Immature natural killer cell (primary cell): ENCODE measurements at regions not wholly inside any gene's neighbourhood (a gene's known extent, or its start where the extent isn't known, plus 50 kb on each side); places are given as distances from the start of the nearest gene placed in this dataset.
"Not testable (repeated sequence)": the region's sequence is repeated elsewhere in the genome, so short reads cannot be mapped to it uniquely, and the experiment has no call there.

ENCODE experiments used
- DNase-seq, 3 donors: peaks; one replicate each; pipeline ENCODE4 v3.0.0; 2022; ENCODE audit warnings: mixed read lengths in 1 of 3
- H3K27ac Mint-ChIP-seq, 6 donors: one replicate each; pipeline ENCODE4 v1.8.0; 2020; ENCODE audit warnings: mixed read lengths in 6 of 6, mild to moderate bottlenecking in 5 of 6, inconsistent platforms in 4 of 6, moderate library complexity in 3 of 6
- H3K27me3 Mint-ChIP-seq, 3 donors: one replicate each; pipeline ENCODE4 v1.8.0; 2020 to 2021; ENCODE audit warnings: low read depth in 3 of 3, mild to moderate bottlenecking in 3 of 3, mixed read lengths in 3 of 3, moderate library complexity in 3 of 3, inconsistent platforms in 1 of 3
- H3K36me3 Mint-ChIP-seq, 3 donors: one replicate each; pipeline ENCODE4 v1.8.0; 2020; ENCODE audit warnings: mixed read lengths in 3 of 3, inconsistent platforms in 2 of 3, mild to moderate bottlenecking in 2 of 3
- H3K4me1 Mint-ChIP-seq, 2 donors: one replicate each; pipeline ENCODE4 v1.8.0; 2020; ENCODE audit warnings: inconsistent platforms in 2 of 2, mild to moderate bottlenecking in 2 of 2, mixed read lengths in 2 of 2, moderate library complexity in 1 of 2
- H3K4me3 Mint-ChIP-seq, 5 donors: one replicate each; pipeline ENCODE4 v1.8.0; 2020; ENCODE audit warnings: mild to moderate bottlenecking in 5 of 5, mixed read lengths in 5 of 5, inconsistent platforms in 3 of 5, moderate library complexity in 3 of 5
- H3K9me3 Mint-ChIP-seq, 6 donors: one replicate each; pipeline ENCODE4 v1.8.0; 2020; ENCODE audit warnings: mild to moderate bottlenecking in 6 of 6, mixed read lengths in 6 of 6, inconsistent platforms in 4 of 6, moderate library complexity in 3 of 6

- Mint-ChIP-seq H3K36me3 (peaks cover 0 to 3% (median 0%) of the 10 kb centered on the region in 3 donors), H3K27ac (no peak overlapping the region), H3K27me3 (peaks cover 4 to 12% (median 7%) of the 10 kb centered on the region in 3 donors), H3K4me3 (no peak overlapping the region), H3K9me3 (no peaks in the 10 kb centered on the region), H3K4me1 (no peaks in the 10 kb centered on the region)
- DNase-seq: no peak
These were observed 197.4 kb downstream of the DLEU7 start for GRCh38 chr13:50646070-50646469.

DNA sequence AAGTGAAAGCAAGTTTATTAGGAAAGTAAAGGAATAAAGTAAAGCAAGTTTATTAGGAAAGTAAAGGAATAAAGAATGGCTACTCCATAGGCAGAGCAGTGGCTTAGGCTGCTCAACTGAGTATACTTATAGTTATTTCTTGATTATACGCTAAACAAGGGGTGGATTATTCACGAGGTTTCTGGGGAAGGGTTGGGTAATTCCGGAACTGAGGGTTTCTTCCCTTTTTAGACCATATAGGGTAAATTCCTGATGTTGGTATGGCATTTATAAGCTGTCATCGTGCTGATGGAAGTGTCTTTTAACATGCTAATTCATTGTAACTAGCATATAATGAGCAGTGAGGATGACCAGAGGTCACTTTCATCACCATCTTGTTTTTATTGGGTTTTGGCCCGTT is 194.3 kb downstream of the DLEU7 start:
- peaks cover 4 to 9% (median 7%) of the 10 kb centered on the region in 3 donors for H3K27me3 Mint-ChIP-seq
- DNase-seq: no peak
- no peaks in the 10 kb centered on the region for H3K36me3 Mint-ChIP-seq
- H3K9me3 Mint-ChIP-seq: no peaks in the 10 kb centered on the region
- no peak overlapping the region for H3K27ac Mint-ChIP-seq
- H3K4me1 Mint-ChIP-seq: no peaks in the 10 kb centered on the region
- H3K4me3 Mint-ChIP-seq: no peak overlapping the region

DNA sequence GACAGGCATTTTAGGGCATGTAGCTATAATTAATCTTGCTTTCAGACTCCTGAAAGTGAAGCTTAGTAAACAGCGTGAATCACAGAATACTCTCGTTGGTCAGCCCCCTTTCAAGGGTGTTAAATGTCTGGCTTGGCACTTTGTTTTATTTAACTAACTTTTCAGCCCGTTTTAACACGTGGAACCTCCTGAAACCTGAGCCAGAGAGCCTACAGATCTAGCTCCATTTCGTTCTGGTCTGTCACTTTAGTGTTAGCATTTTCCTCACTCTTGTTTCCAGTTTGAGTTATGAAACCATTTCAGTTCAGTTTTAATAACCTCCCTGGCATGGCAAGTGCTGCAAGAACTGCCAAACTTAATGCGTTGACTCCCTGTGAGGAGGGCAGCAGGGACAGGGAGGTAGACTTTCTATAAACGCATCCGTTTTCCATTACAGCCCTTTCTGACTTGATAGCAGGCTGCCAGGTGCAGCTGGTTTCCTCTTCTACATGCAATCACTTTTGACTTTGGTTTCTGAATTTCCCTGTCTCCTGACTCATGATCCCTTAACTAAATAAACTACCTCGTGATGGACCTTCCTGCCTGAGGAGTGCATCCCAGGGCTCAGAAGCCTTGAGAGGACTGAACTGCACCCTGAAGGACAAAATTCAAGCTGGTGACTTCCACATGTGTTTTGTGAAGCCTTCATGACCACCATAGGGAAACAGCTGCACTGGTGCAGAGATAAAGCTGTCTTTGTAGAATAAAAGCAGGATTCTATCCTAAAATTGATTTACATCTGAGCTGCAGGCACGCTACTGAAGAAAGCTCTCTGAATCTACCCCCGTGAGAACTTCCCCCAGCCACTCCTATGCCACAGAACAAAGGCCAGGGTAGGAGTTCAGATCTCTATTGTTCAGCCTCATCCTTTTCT is 192.6 kb downstream of the DLEU7 start:
- Mint-ChIP-seq H3K4me1 (no peaks in the 10 kb centered on the region), H3K4me3 (no peak overlapping the region), H3K9me3 (no peaks in the 10 kb centered on the region), H3K36me3 (no peaks in the 10 kb centered on the region), H3K27me3 (peaks cover 5 to 9% (median 7%) of the 10 kb centered on the region in 3 donors), H3K27ac (no peak overlapping the region)
- DNase-seq: no peak

DNA sequence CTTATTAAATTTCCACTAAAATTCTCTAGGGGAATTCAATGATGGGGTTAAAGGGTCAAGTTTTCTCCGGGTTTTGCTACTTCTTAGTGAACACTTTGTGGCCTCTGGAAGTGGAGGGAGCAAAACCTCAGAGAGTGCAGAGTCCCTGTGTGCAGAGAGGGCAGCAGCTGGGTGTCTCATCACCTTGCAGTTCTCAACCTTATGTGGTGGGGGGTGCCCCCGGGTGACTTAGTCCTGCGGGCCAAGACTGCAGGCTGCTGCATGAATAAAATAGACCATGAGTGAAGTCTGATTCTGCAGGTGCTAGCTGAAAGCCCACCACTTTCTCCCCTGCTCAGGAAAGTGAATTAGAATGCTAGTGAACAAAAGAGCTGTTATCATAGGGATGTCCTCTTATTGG is 191.6 kb downstream of the DLEU7 start:
- no peak for DNase-seq
- Mint-ChIP-seq H3K4me1 (no peaks in the 10 kb centered on the region), H3K27me3 (peaks cover 7 to 11% (median 11%) of the 10 kb centered on the region in 3 donors), H3K4me3 (no peak overlapping the region), H3K9me3 (no peaks in the 10 kb centered on the region), H3K36me3 (no peaks in the 10 kb centered on the region), H3K27ac (no peak overlapping the region)

GRCh38 chr13:50654331-50654730 is 189.2 kb downstream of the DLEU7 start:
- Mint-ChIP-seq H3K27ac (no peak overlapping the region), H3K4me1 (no peaks in the 10 kb centered on the region), H3K27me3 (peaks cover 7 to 11% (median 8%) of the 10 kb centered on the region in 3 donors), H3K9me3 (no peaks in the 10 kb centered on the region), H3K36me3 (no peaks in the 10 kb centered on the region), H3K4me3 (no peak overlapping the region)
- DNase-seq: no peak

DNA sequence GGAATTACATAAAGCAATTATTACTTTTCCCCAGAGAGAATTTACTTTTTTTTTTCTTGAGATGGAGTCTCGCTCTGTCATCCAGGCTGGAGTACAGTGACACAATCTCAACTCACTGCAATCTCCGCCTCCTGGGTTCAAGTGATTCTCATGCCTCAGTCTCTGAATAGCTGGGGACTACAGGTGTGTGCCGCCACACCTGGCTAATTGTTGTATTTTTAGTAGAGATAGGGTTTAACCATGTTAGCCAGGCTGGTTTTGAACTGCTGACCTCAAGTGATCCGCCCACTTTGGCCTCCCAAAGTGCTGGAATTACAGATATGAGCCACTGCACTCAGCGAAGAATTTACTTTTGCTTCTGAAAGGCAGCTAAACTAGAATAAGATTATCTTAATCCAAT is 181.6 kb downstream of the DLEU7 start:
- H3K9me3 Mint-ChIP-seq, DNase-seq, H3K36me3 Mint-ChIP-seq, H3K4me1 Mint-ChIP-seq, H3K27me3 Mint-ChIP-seq, H3K4me3 Mint-ChIP-seq, H3K27ac Mint-ChIP-seq: not testable (repeated sequence)

GRCh38 chr13:50664951-50665350 is 178.5 kb downstream of the DLEU7 start:
- DNase-seq: no peak
- H3K9me3 Mint-ChIP-seq: peaks cover 0 to 4% (median 0%) of the 10 kb centered on the region in 6 donors
- peaks cover 0 to 3% (median 0%) of the 10 kb centered on the region in 3 donors for H3K36me3 Mint-ChIP-seq
- no peak overlapping the region for H3K4me3 Mint-ChIP-seq
- H3K27me3 Mint-ChIP-seq: peaks cover 4 to 9% (median 8%) of the 10 kb centered on the region in 3 donors
- H3K4me1 Mint-ChIP-seq: no peaks in the 10 kb centered on the region
- H3K27ac Mint-ChIP-seq: no peak overlapping the region

GRCh38 chr13:50668049-50668448 is 175.4 kb downstream of the DLEU7 start:
- no peak overlapping the region for H3K27ac Mint-ChIP-seq
- no peak overlapping the region for H3K4me3 Mint-ChIP-seq
- DNase-seq: no peak
- H3K27me3 Mint-ChIP-seq: peaks cover 9 to 14% (median 14%) of the 10 kb centered on the region in 3 donors
- H3K36me3 Mint-ChIP-seq: peaks cover 0 to 3% (median 0%) of the 10 kb centered on the region in 3 donors
- H3K9me3 Mint-ChIP-seq: peaks cover 0 to 2% (median 0%) of the 10 kb centered on the region in 6 donors
- H3K4me1 Mint-ChIP-seq: no peaks in the 10 kb centered on the region

DNA sequence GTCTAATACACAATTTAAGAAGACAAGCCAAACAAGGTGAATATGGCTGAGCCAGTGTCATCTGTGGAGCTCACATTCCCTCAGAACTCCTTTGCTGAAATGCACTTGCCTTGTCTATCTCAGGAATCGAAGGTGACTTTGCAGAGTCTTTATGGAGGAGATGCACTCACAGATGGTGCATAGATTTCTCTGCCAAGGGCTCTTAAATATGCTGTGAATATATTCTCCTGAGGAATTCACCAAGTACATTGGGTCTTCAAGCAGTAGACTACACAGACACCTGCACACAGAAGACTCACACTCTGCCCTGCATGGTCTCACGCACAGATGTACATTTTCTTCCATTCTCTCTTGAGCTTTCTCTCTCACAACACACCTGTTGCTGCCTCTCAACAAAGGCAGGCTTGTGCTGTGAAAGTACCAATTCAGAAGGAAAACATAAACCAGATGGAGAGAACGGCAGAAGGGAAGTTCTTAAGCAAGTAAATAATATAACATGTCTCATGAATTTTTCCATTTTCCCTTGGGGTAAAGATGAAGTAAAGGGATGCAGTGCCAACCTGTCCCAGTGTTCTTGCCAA is 174.7 kb downstream of the DLEU7 start:
- Mint-ChIP-seq H3K4me3 (no peak overlapping the region), H3K9me3 (peaks cover 0 to 2% (median 0%) of the 10 kb centered on the region in 6 donors), H3K4me1 (no peaks in the 10 kb centered on the region), H3K36me3 (peaks cover 0 to 3% (median 0%) of the 10 kb centered on the region in 3 donors), H3K27ac (no peak overlapping the region), H3K27me3 (peaks cover 10 to 17% (median 13%) of the 10 kb centered on the region in 3 donors)
- DNase-seq: no peak

DNA sequence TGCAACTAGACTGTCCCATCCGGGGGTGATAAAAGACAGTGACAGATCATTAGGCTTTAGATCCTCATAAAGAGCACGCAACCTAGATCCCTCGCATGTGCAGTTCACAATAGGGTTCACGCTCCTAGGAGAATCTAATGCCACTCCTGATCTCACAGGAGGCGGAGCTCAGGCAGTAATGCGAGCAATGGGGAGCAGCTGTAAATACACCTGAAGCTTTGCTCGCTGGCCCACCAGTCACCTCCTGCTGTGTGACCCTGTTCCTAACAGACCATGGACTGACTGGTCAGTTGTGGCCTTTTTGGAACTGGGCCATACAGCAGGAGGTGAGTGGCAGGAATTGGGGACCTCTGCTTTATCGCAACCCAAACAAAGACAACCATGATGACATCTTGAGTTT is 173.2 kb downstream of the DLEU7 start:
- DNase-seq: no peak
- no peak overlapping the region for H3K27ac Mint-ChIP-seq
- peaks cover 0 to 2% (median 0%) of the 10 kb centered on the region in 6 donors for H3K9me3 Mint-ChIP-seq
- H3K4me1 Mint-ChIP-seq: no peaks in the 10 kb centered on the region
- peaks cover 0 to 3% (median 0%) of the 10 kb centered on the region in 3 donors for H3K36me3 Mint-ChIP-seq
- H3K27me3 Mint-ChIP-seq: peaks cover 10 to 18% (median 15%) of the 10 kb centered on the region in 3 donors
- H3K4me3 Mint-ChIP-seq: no peak overlapping the region

DNA sequence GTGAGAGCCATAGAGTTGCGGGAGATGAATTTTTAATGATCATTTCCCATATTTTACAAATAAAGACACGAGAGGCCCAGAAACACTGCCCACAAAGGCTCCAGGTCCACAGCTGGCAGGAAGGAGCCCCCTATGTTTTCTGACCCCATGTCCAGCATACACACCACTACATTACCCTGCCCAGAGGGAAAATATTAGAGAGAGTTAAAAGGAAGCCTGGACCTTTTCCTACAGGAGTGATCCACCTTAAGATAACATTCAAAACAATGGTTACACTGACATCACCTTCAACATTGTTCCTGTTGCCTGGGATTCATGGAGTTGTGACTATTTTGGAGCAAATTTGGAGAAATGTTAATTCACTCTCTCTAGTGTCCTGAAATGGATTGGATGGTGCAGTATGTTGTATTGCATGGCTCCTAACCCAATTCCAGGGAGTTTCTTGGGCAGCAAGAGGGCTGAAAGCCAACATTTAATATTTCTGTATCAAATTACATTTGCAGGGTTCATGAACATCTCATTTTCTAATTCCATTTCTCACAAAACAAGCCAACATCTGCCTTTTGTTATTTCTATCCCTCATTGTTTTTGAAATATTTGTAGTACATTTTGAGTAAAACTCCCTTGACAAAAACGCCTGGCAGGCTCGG is 172.5 kb downstream of the DLEU7 start:
- no peak for DNase-seq
- Mint-ChIP-seq H3K4me1 (peaks cover 2 to 6% of the 10 kb centered on the region in 2 donors), H3K27me3 (peaks cover 10 to 16% (median 13%) of the 10 kb centered on the region in 3 donors), H3K4me3 (no peak overlapping the region), H3K27ac (no peak overlapping the region), H3K9me3 (peaks cover 0 to 2% (median 0%) of the 10 kb centered on the region in 6 donors), H3K36me3 (peaks cover 0 to 3% (median 0%) of the 10 kb centered on the region in 3 donors)

- Mint-ChIP-seq H3K36me3 (peaks cover 0 to under 1% (median 0%) of the 10 kb centered on the region in 3 donors), H3K4me1 (peaks cover 7 to 11% of the 10 kb centered on the region in 2 donors), H3K27ac (no peak overlapping the region), H3K9me3 (no peaks in the 10 kb centered on the region), H3K4me3 (no peak overlapping the region), H3K27me3 (peaks cover 10 to 21% (median 16%) of the 10 kb centered on the region in 3 donors)
- DNase-seq: no peak
These were observed 172.0 kb downstream of the DLEU7 start for GRCh38 chr13:50671497-50671850.

DNA sequence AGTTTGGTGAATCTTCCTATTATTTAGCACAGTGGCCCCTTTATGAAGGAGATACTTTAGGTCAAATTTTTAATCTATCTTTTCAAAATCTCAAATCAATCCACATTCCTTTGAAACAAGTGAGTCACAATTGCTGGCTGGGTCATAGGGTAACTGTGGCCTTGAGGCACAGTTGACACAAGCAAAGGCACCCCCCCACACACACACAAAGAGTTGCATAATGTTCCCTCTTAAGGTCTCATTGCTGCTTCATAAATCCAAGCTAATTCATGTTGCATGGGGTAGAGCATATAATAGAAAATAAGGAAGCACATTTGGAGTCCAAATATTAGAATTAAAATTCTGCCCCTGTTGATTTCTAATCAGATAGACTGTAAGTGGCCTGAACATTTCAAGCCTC is 171.5 kb downstream of the DLEU7 start:
- no peak for DNase-seq
- Mint-ChIP-seq H3K27ac (no peak overlapping the region), H3K9me3 (no peaks in the 10 kb centered on the region), H3K27me3 (peaks cover 14 to 25% (median 16%) of the 10 kb centered on the region in 3 donors), H3K36me3 (no peaks in the 10 kb centered on the region), H3K4me1 (peaks cover 13 to 17% of the 10 kb centered on the region in 2 donors), H3K4me3 (no peak overlapping the region)

- Mint-ChIP-seq H3K27ac (peak overlapping the region in 1 of 6 donors; percentile 44), H3K27me3 (peaks cover 31 to 57% (median 38%) of the 10 kb centered on the region in 3 donors), H3K4me1 (peaks cover 39 to 44% of the 10 kb centered on the region in 2 donors), H3K4me3 (no peak overlapping the region), H3K36me3 (no peaks in the 10 kb centered on the region), H3K9me3 (no peaks in the 10 kb centered on the region)
- DNase-seq: no peak
These were observed 167.8 kb downstream of the DLEU7 start for GRCh38 chr13:50675651-50676050.
